Thoracic aorta (tissue), 2 donors: ENCODE measurements at regions not wholly inside any gene's neighbourhood (a gene's known extent, or its start where the extent isn't known, plus 50 kb on each side); places are given as distances from the start of the nearest gene placed in this dataset.
"Not testable (repeated sequence)": the region's sequence is repeated elsewhere in the genome, so short reads cannot be mapped to it uniquely, and the experiment has no call there.

Experiments
- ATAC-seq: fragments of 150-250 bp; one replicate; pipeline ENCODE4 v1.8.0; 2017; ENCODE audit warnings: low read depth; ENCODE audit not compliant: insufficient number of reproducible peaks, low FRiP score
- DNase-seq: peaks from one replicate; pipeline ENCODE4 v3.0.0-alpha.2; 2020; ENCODE audit warnings: low spot score
- H3K27ac ChIP-seq, 2 donors: fragments of 200-600 bp; sonication (generic); 1 replicate in 1 of 2; 2 replicates in 1 of 2; pipeline ENCODE4 v1.5.1; 2016; ENCODE audit warnings: mild to moderate bottlenecking in 2 of 2, moderate library complexity in 2 of 2
- H3K27me3 ChIP-seq: fragments of 200-600 bp; sonication (generic); replicated peaks from 2 replicates; pipeline ENCODE4 v1.6.0; 2016; ENCODE audit warnings: mild to moderate bottlenecking; ENCODE audit not compliant: insufficient read depth
- H3K36me3 ChIP-seq: fragments of 200-600 bp; sonication (generic); one replicate; pipeline ENCODE4 v1.5.1; 2016
- H3K4me1 ChIP-seq, 2 donors: fragments of 200-600 bp; sonication (generic); 1 replicate in 1 of 2; 2 replicates in 1 of 2; pipeline versions ENCODE4 v1.5.1 to v1.6.0; 2016; ENCODE audit warnings: low read depth in 2 of 2, mild to moderate bottlenecking in 1 of 2; ENCODE audit not compliant: control insufficient read depth in 1 of 2
- H3K4me3 ChIP-seq: fragments of 200-600 bp; sonication (generic); 2 replicates; pipeline ENCODE4 v1.5.1; 2016; ENCODE audit warnings: mild to moderate bottlenecking
- H3K9me3 ChIP-seq: fragments of 200-600 bp; sonication (generic); 2 replicates; pipeline ENCODE4 v1.5.1; 2016
- CTCF ChIP-seq: fragments of 200-600 bp; sonication (generic); IDR thresholded peaks from one replicate; pipeline ENCODE4 v1.5.1; 2019; ENCODE audit warnings: antibody characterized with exemption

GRCh38 chr7:110448918-110449317 is 642.0 kb upstream of the LRRN3 start:
- no peaks in the 10 kb centered on the region for H3K36me3 ChIP-seq
- ATAC-seq (no peak), DNase-seq (no peak)
- H3K4me1 ChIP-seq: no peaks in the 10 kb centered on the region
- H3K27ac ChIP-seq: no peak overlapping the region
- no peaks in the 10 kb centered on the region for H3K9me3 ChIP-seq
- H3K4me3 ChIP-seq: no peak overlapping the region
- TF ChIP-seq CTCF: no peak
- no peaks in the 10 kb centered on the region for H3K27me3 ChIP-seq

GRCh38 chr7:110454713-110455112 is 636.2 kb upstream of the LRRN3 start:
- H3K4me3 ChIP-seq: no peak overlapping the region
- DNase-seq (no peak), ATAC-seq (no peak)
- H3K9me3 ChIP-seq: no peaks in the 10 kb centered on the region
- no peak overlapping the region for H3K27ac ChIP-seq
- TF ChIP-seq CTCF: no peak
- no peaks in the 10 kb centered on the region for H3K27me3 ChIP-seq
- no peaks in the 10 kb centered on the region for H3K4me1 ChIP-seq
- H3K36me3 ChIP-seq: no peaks in the 10 kb centered on the region

GRCh38 chr7:110461621-110462020 is 629.3 kb upstream of the LRRN3 start:
- DNase-seq (no peak), ATAC-seq (no peak)
- no peaks in the 10 kb centered on the region for H3K4me1 ChIP-seq
- no peak overlapping the region for H3K27ac ChIP-seq
- TF ChIP-seq CTCF: no peak
- no peak overlapping the region for H3K4me3 ChIP-seq
- H3K9me3 ChIP-seq: no peaks in the 10 kb centered on the region
- H3K36me3 ChIP-seq: no peaks in the 10 kb centered on the region
- no peaks in the 10 kb centered on the region for H3K27me3 ChIP-seq

GRCh38 chr7:110470420-110470819 is 620.5 kb upstream of the LRRN3 start:
- Histone ChIP-seq H3K4me3 (no peak overlapping the region), H3K27ac (no peak overlapping the region), H3K9me3 (no peaks in the 10 kb centered on the region), H3K4me1 (no peaks in the 10 kb centered on the region), H3K36me3 (no peaks in the 10 kb centered on the region), H3K27me3 (no peaks in the 10 kb centered on the region)
- ATAC-seq (no peak), DNase-seq (no peak)
- no peak for TF ChIP-seq CTCF

- H3K9me3 ChIP-seq, DNase-seq, H3K4me3 ChIP-seq, H3K27me3 ChIP-seq, H3K36me3 ChIP-seq, ATAC-seq, H3K4me1 ChIP-seq, H3K27ac ChIP-seq: not testable (repeated sequence)
Observed at GRCh38 chr7:110472419-110472818, 618.5 kb upstream of the LRRN3 start.

GRCh38 chr7:110480964-110481363 is 610.0 kb upstream of the LRRN3 start:
- DNase-seq (no peak), ATAC-seq (no peak)
- Histone ChIP-seq H3K27me3 (no peaks in the 10 kb centered on the region), H3K9me3 (no peaks in the 10 kb centered on the region), H3K4me1 (no peaks in the 10 kb centered on the region), H3K36me3 (no peaks in the 10 kb centered on the region), H3K27ac (no peak overlapping the region), H3K4me3 (no peak overlapping the region)
- no peak for TF ChIP-seq CTCF
